Fibroblast of villous mesenchyme (primary cell): ENCODE measurements at regions not wholly inside any gene's neighbourhood (a gene's known extent, or its start where the extent isn't known, plus 50 kb on each side); places are given as distances from the start of the nearest gene placed in this dataset.

Experiments
- DNase-seq: peaks from one replicate; pipeline ENCODE4 v3.0.0-alpha.2; 2010; ENCODE audit warnings: low read depth
- H3K4me3 ChIP-seq: 2 replicates; pipeline ENCODE4 v1.5.1; 2011; ENCODE audit warnings: low read depth, mild to moderate bottlenecking, low read length
- CTCF ChIP-seq: IDR thresholded peaks from 2 replicates; pipeline ENCODE4 v1.5.1; 2012; ENCODE audit warnings: low read depth, mild to moderate bottlenecking, low read length; ENCODE audit not compliant: insufficient read depth

- peak; percentile 34 for DNase-seq
- TF ChIP-seq CTCF: peak; percentile 52
- no peak overlapping the region for H3K4me3 ChIP-seq
Measured at GRCh38 chr2:65710779-65711295, 278.4 kb upstream of the SPRED2 start.

GRCh38 chr2:65710356-65710755 is 278.0 kb upstream of the SPRED2 start:
- DNase-seq: no peak
- TF ChIP-seq CTCF: no peak
- H3K4me3 ChIP-seq: no peak overlapping the region

GRCh38 chr2:65708086-65708485 is 275.7 kb upstream of the SPRED2 start:
- DNase-seq: peak; percentile 55

GRCh38 chr2:65706411-65706810 is 274.0 kb upstream of the SPRED2 start:
- H3K4me3 ChIP-seq: no peak overlapping the region
- no peak for TF ChIP-seq CTCF
- no peak for DNase-seq

More at GRCh38 chr2:65708086-65708485, 275.7 kb upstream of the SPRED2 start:
- no peak overlapping the region for H3K4me3 ChIP-seq
- TF ChIP-seq CTCF: no peak

GRCh38 chr2:65701191-65701590 is 268.8 kb upstream of the SPRED2 start:
- DNase-seq: no peak
- TF ChIP-seq CTCF: no peak
- no peak overlapping the region for H3K4me3 ChIP-seq

GRCh38 chr2:65700720-65701119 is 268.3 kb upstream of the SPRED2 start:
- no peak for TF ChIP-seq CTCF
- no peak overlapping the region for H3K4me3 ChIP-seq
- no peak for DNase-seq

- H3K4me3 ChIP-seq: no peak overlapping the region
- no peak for TF ChIP-seq CTCF
- no peak for DNase-seq
Measured at GRCh38 chr2:65700004-65700651, 267.7 kb upstream of the SPRED2 start.
